Pancreas (tissue), 10 donors: ENCODE measurements at regions not wholly inside any gene's neighbourhood (a gene's known extent, or its start where the extent isn't known, plus 50 kb on each side); places are given as distances from the start of the nearest gene placed in this dataset.
A peak's percentile ranks its signal among the peaks of the same experiment; 100 is the strongest.

ENCODE experiments used
- ATAC-seq, 4 donors: fragments of 200-7000 bp; cut with Tn5 transposase; one replicate each; pipeline versions ENCODE4 v1.8.0 to v1.9.1; 2020; ENCODE audit warnings: mild to moderate bottlenecking in 4 of 4, moderate library complexity in 4 of 4
- DNase-seq, 6 donors: peaks; one replicate each; pipeline ENCODE4 v3.0.0-alpha.2; 2020
- FAIRE-seq: peaks from 2 replicates; lab custom pipeline; 2012; peaks lifted over from hg19 to GRCh38; lab: Jason Lieb, UNC
- H3K27ac ChIP-seq, 4 donors: fragments of 200-600 bp; sonication (generic); 1 replicate in 3 of 4; 2 replicates in 1 of 4; pipeline versions ENCODE4 v1.5.0 to v1.8.0; 2020
- H3K27me3 ChIP-seq, 4 donors: fragments of 200-600 bp; one replicate each; pipeline ENCODE4 v1.8.0; 2021
- H3K36me3 ChIP-seq, 3 donors: fragments of 200-600 bp; sonication (generic) in 1 of 3; one replicate each; pipeline versions ENCODE4 v1.5.0 to v1.8.0; 2020 to 2021
- H3K4me1 ChIP-seq, 3 donors: fragments of 200-600 bp; one replicate each; pipeline ENCODE4 v1.8.0; 2021
- H3K4me3 ChIP-seq, 4 donors: fragments of 200-600 bp; sonication (generic) in 2 of 4; one replicate each; pipeline versions ENCODE4 v1.5.0 to v1.8.0; 2020 to 2021
- H3K9me3 ChIP-seq, 4 donors: fragments of 200-600 bp; one replicate each; pipeline ENCODE4 v1.8.0; 2021
- WGBS, 2 donors: extraction: QIAGEN DNeasy Blood & Tissue Kit; methylation state at CpG; one replicate each; pipeline ENCODE4 v1.1.7; 2013; 5-methylcytosine and 5-hydroxymethylcytosine counted together
- intact Hi-C, 3 donors: fragments of 100-400 bp; cut with DNase I; formaldehyde crosslinking; loops; one replicate each; pipeline versions ENCODE4 v1.11.1 to v1.14.2; 2022
- TF ChIP-seq, protein P1 (sequence below), 4 donors: fragments of 200-600 bp; sonication (generic) in 3 of 4; IDR thresholded peaks; one replicate each; pipeline versions ENCODE4 v1.5.0 to v1.8.0; 2021; ENCODE audit warnings: antibody characterized with exemption in 4 of 4
- donor health status: healthy with polysubstance abuse.
- donor health status: DM: no; HTN: no; CAD: no; lungs with moderate emphysema.
- donor health status: DM: no; HTN: no; CAD: no.
- donor health status: control.
- donor health status: control.
- donor health status: Bipolar disorder and iron deficiency.
- donor health status: DM: yes; HTN: yes; CAD: no.
- donor health status: DM: no; HTN: no; CAD: no.
- donor health status: DM: no; HTN: no; CAD: no.
- donor health status: DM: yes; HTN: yes; CAD: no.

DNA sequence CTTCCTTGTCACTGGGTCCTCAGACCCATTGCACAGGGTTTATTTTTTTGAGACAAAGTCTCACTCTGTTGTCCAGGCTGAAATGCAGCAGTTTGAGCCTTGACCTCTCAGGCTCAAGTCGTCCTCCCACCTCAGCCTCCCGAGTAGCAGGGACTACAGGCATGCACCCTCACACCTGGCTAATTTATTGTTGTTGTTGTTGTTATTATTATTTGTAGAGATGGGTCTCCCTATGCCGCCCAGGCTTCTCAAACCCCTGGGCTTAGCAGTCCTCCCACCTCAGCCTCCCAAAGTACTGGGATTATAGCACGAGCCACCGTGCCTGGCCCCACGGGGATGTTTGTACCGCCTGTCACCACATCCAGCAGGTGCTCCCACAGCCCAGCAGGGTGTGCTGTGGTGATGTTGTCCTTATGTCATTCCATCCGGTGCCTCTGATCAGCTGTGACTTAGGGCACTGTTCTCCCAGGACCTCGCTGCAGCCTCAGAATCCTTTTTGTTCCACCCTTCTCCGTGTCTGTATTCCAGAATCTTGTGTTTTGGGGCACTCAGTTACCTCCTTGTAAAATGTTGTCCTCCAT lies 182.3 kb downstream of the INO80D start:
- H3K4me1 ChIP-seq: peaks cover 0 to 5% (median 0%) of the 10 kb centered on the region in 3 donors
- H3K27ac ChIP-seq: no peak overlapping the region
- intact Hi-C loops: no loop called here
- FAIRE-seq (no peak), ATAC-seq (peak; percentile 77 to 92 (median 87)), DNase-seq (peak in 4 of 6 donors; percentile 17 to 62 (median 34))
- no peaks in the 10 kb centered on the region for H3K27me3 ChIP-seq
- no peaks in the 10 kb centered on the region for H3K9me3 ChIP-seq
- no peaks in the 10 kb centered on the region for H3K36me3 ChIP-seq
- WGBS, 2 donors: 31 to 50% methylated on average over 10 of the region's 10 CpGs
- TF ChIP-seq, protein P1, sequence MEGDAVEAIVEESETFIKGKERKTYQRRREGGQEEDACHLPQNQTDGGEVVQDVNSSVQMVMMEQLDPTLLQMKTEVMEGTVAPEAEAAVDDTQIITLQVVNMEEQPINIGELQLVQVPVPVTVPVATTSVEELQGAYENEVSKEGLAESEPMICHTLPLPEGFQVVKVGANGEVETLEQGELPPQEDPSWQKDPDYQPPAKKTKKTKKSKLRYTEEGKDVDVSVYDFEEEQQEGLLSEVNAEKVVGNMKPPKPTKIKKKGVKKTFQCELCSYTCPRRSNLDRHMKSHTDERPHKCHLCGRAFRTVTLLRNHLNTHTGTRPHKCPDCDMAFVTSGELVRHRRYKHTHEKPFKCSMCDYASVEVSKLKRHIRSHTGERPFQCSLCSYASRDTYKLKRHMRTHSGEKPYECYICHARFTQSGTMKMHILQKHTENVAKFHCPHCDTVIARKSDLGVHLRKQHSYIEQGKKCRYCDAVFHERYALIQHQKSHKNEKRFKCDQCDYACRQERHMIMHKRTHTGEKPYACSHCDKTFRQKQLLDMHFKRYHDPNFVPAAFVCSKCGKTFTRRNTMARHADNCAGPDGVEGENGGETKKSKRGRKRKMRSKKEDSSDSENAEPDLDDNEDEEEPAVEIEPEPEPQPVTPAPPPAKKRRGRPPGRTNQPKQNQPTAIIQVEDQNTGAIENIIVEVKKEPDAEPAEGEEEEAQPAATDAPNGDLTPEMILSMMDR (IDR thresholded peaks at IDR 0.05): peak in 2 of 4 donors; percentile 34 to 40
- no peak overlapping the region for H3K4me3 ChIP-seq

DNA sequence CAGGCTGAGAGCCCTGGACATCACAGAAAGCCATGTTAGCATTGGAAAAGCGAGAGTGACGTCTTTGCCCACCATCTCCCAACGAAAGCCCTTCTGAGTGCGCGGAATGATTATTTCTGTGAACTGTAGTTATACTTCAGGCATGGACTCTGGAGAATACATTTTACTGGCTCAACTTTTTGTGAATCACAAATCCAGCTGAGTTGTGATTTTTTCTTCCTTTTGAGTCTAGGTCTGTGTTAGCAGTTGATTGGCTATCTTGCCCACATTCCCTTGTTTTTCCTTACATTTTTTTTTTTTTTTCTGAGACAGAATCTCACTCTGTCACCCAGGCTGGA lies 183.1 kb downstream of the INO80D start:
- FAIRE-seq: no peak
- no peak for DNase-seq
- Histone ChIP-seq H3K27ac (peak overlapping the region in 1 of 4 donors; percentile 25), H3K4me1 (peaks cover 0 to 5% (median 0%) of the 10 kb centered on the region in 3 donors), H3K4me3 (no peak overlapping the region), H3K9me3 (no peaks in the 10 kb centered on the region), H3K36me3 (no peaks in the 10 kb centered on the region), H3K27me3 (no peaks in the 10 kb centered on the region)
- no peak for ATAC-seq
- intact Hi-C loops: no loop called here
- WGBS, 2 donors: 20 to 27% methylated on average over 5 of the region's 5 CpGs
- TF ChIP-seq, protein P1 (IDR thresholded peaks at IDR 0.05): no peak

DNA sequence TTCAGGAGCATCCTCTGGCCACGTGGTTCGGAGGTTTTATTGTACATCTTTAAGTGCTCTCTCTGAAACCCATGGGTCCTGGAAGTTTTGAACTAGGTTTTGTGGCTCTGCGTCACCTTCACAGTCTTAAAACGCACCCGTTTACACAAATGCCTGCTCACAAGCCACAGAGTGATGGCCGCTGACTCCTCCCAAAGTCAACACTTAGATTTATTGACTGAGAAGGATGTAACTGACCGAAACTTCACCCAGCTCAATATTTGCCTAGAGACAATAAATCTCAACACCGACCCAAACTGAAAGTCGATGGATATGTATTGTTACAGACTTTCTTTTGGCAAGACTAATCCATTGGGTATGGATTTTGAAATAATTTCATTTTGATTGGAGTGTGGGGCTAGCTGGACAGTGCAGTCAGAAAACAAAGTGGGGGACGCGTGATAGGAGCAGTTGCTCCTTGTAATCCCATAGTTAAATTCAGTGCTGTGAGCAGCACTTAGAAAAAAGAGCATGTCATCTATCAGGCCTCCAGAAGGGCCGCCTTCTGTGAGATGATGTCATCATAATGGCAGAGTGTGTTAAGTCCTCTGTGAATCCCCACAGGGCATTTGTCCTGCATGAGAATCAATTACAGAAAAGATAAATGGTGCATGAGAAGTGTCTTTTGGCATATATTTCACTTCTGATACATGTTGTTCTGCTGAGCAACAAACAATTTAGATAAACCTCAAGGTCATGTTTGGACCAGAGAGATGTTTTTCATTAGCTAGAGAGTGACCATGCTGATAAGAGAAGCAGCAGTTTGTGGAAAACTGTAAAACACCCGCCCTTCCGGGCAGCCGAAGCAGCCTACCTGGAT lies 183.7 kb downstream of the INO80D start:
- WGBS, 2 donors: 33 to 34% methylated on average over 15 of the region's 15 CpGs
- FAIRE-seq (no peak), DNase-seq (peak in 1 of 6 donors; percentile 13), ATAC-seq (peak; percentile 50 to 79 (median 76))
- TF ChIP-seq, protein P1 (IDR thresholded peaks at IDR 0.05): no peak
- Histone ChIP-seq H3K36me3 (no peaks in the 10 kb centered on the region), H3K9me3 (no peaks in the 10 kb centered on the region), H3K27ac (peak overlapping the region in 2 of 4 donors; percentile 25 to 44), H3K4me1 (peaks cover 0 to 5% (median 0%) of the 10 kb centered on the region in 3 donors), H3K4me3 (no peak overlapping the region), H3K27me3 (no peaks in the 10 kb centered on the region)
- intact Hi-C loops: no loop called here

DNA sequence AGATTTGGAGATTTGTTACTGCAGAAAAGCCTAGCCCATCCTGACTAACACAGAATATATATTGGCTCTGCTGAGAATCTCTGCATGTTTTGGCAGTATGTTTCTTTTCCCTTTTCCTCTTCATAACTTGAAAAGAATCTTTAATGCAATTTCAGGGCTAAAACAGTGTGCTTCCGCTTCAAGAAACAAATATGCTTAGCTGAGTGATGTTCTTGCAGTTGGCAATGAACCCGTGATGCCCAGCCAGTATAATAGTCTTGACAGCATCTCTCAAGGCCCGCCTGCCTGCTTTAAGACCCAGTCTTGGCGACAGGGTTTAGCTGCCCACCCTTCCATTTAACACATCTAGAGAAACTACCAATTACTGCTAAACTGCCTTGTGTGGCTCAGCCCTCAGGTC lies 184.5 kb downstream of the INO80D start:
- TF ChIP-seq, protein P1 (IDR thresholded peaks at IDR 0.05): no peak
- H3K4me3 ChIP-seq: no peak overlapping the region
- H3K27ac ChIP-seq: no peak overlapping the region
- intact Hi-C loops: no loop called here
- H3K9me3 ChIP-seq: no peaks in the 10 kb centered on the region
- DNase-seq (no peak), FAIRE-seq (no peak), ATAC-seq (no peak)
- 82 to 86% methylated on average over 4 of the region's 4 CpGs for WGBS, 2 donors
- no peaks in the 10 kb centered on the region for H3K27me3 ChIP-seq
- peaks cover 0 to 5% (median 0%) of the 10 kb centered on the region in 3 donors for H3K4me1 ChIP-seq
- no peaks in the 10 kb centered on the region for H3K36me3 ChIP-seq

DNA sequence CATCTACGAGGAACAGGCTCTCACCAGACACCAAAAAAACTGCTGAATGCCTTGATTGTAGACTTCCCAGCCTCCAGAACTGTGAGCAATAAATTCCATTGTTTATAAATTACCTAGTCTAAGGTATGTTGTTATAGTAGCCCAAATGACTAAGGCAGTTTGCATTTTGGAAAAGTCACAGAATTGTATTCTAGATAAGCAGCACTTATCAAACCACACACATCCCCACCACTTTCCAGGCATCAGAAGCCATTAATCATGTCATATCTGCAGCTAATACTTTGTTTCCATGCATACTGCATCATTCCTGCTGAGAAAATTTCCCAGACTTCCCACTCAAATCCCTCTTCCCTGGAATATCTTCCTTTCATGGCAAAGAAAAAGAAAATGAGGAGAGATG lies 187.2 kb downstream of the INO80D start:
- H3K4me1 ChIP-seq: peaks cover 0 to 5% (median 0%) of the 10 kb centered on the region in 3 donors
- H3K27ac ChIP-seq: no peak overlapping the region
- intact Hi-C loops: no loop called here
- H3K36me3 ChIP-seq: no peaks in the 10 kb centered on the region
- no peak for DNase-seq
- H3K4me3 ChIP-seq: no peak overlapping the region
- no peak for FAIRE-seq
- H3K9me3 ChIP-seq: no peaks in the 10 kb centered on the region
- no peak for ATAC-seq
- H3K27me3 ChIP-seq: no peaks in the 10 kb centered on the region
- WGBS, 2 donors: 77 to 86% methylated on average over 1 of the region's 1 CpG
- TF ChIP-seq, protein P1 (IDR thresholded peaks at IDR 0.05): no peak
